Caco-2 (cell line): ENCODE measurements at regions not wholly inside any gene's neighbourhood (a gene's known extent, or its start where the extent isn't known, plus 50 kb on each side); places are given as distances from the start of the nearest gene placed in this dataset.

Source experiments
- BruUV-seq: library from RNA; stranded (reverse); fragments of 400-500 nt; replicated peaks from 2 replicates; lab custom pipeline; 2021; lab: Mats Ljungman, UMichigan
- CTCF ChIA-PET: fragments of 300-600 bp; sonication (Branson Sonifier 250); formaldehyde crosslinking; loops from one replicate; lab custom pipeline; 2022; ENCODE audit warnings: antibody characterized with exemption; lab: Charles Lee
- POLR2A ChIA-PET: fragments of 300-600 bp; sonication (Branson Sonifier 250); formaldehyde crosslinking; loops from one replicate; lab custom pipeline; 2022; ENCODE audit warnings: antibody characterized with exemption; lab: Charles Lee
- DNase-seq, 2 experiments: peaks; one replicate each; pipeline versions ENCODE4 v3.0.0 to v3.0.0-alpha.2; 2020 to 2022
- H3K27me3 ChIP-seq: replicated peaks from 2 replicates; pipeline ENCODE4 v1.6.0; 2011; ENCODE audit warnings: low read length; ENCODE audit not compliant: control insufficient read depth, insufficient read depth
- H3K36me3 ChIP-seq: 2 replicates; pipeline ENCODE4 v1.5.1; 2011; ENCODE audit warnings: low read length; ENCODE audit not compliant: control insufficient read depth, insufficient read depth
- H3K4me1 ChIP-seq: fragments of 250-450 bp; sonication (Bioruptor Pico); 2 replicates; pipeline ENCODE4 v1.5.1; 2020; ENCODE audit warnings: mild to moderate bottlenecking
- H3K4me3 ChIP-seq: 2 replicates; pipeline ENCODE4 v1.5.1; 2011; ENCODE audit warnings: low read depth, mild to moderate bottlenecking, control low read depth, low read length
- H3K9me3 ChIP-seq: fragments of 250-450 bp; sonication (Bioruptor Pico); 2 replicates; pipeline ENCODE4 v1.5.1; 2020; ENCODE audit warnings: mild to moderate bottlenecking, moderate library complexity
- H3K27ac Mint-ChIP-seq: one replicate; pipeline ENCODE4 v1.8.0; 2022; ENCODE audit warnings: mixed read lengths; ENCODE audit not compliant: unreplicated experiment
- H3K27me3 Mint-ChIP-seq: one replicate; pipeline ENCODE4 v1.8.0; 2022; ENCODE audit warnings: mixed read lengths; ENCODE audit not compliant: insufficient read depth, unreplicated experiment
- H3K36me3 Mint-ChIP-seq: one replicate; pipeline ENCODE4 v1.8.0; 2022; ENCODE audit warnings: mild to moderate bottlenecking, mixed read lengths; ENCODE audit not compliant: insufficient read depth, unreplicated experiment
- H3K4me1 Mint-ChIP-seq: one replicate; pipeline ENCODE4 v1.8.0; 2022; ENCODE audit warnings: low read depth, mixed read lengths; ENCODE audit not compliant: unreplicated experiment
- H3K4me3 Mint-ChIP-seq: one replicate; pipeline ENCODE4 v1.8.0; 2022; ENCODE audit warnings: mild to moderate bottlenecking, moderate library complexity, mixed read lengths; ENCODE audit not compliant: unreplicated experiment
- H3K9me3 Mint-ChIP-seq: one replicate; pipeline ENCODE4 v1.8.0; 2022; ENCODE audit warnings: mixed read lengths; ENCODE audit not compliant: unreplicated experiment
- CTCF ChIP-seq, 2 experiments: fragments of 200-600 bp in 1 of 2; IDR thresholded peaks; 1 replicate in 1 of 2; 2 replicates in 1 of 2; pipeline versions ENCODE4 v1.5.1 to v1.8.0; 2011 to 2022; ENCODE audit warnings: antibody characterized with exemption in 1 of 2, control low read depth in 1 of 2, inconsistent platforms in 1 of 2, low read depth in 1 of 2, low read length in 1 of 2, mild to moderate bottlenecking in 1 of 2, moderate library complexity in 1 of 2; ENCODE audit not compliant: insufficient read depth in 1 of 2, severe bottlenecking in 1 of 2, unreplicated experiment in 1 of 2
- intact Hi-C: fragments of 100-400 bp; cut with micrococcal nuclease; formaldehyde crosslinking; loops from one replicate; pipeline ENCODE4 v1.10.0; 2022; ENCODE audit not compliant: unreplicated experiment

GRCh38 chr1:93815366-93816110, 63.5 kb downstream of the DNTTIP2 start:
- POLR2A ChIA-PET, result no interaction called here
- Histone ChIP-seq H3K36me3 (no peaks in the 10 kb centered on the region), H3K4me3 (no peak overlapping the region), H3K27me3 (no peaks in the 10 kb centered on the region), H3K9me3 (no peaks in the 10 kb centered on the region), H3K4me1 (peaks cover 21% of the 10 kb centered on the region)
- intact Hi-C loops, result loop anchor here (2.0 kb wide), 2 partner anchors 81 to 135 kb away; partner anchors contain the start of gene BCAR3
- Mint-ChIP-seq H3K27me3 (no peaks in the 10 kb centered on the region), H3K9me3 (no peaks in the 10 kb centered on the region), H3K4me3 (no peak overlapping the region), H3K36me3 (peaks cover 13% of the 10 kb centered on the region), H3K4me1 (peaks cover 25% of the 10 kb centered on the region), H3K27ac (no peak overlapping the region)
- CTCF ChIA-PET, result interaction anchor here (3.2 kb wide), 1 partner anchor 28 kb away, joined by 22 read pairs; no protein-coding TSS in a partner anchor
- no peak for TF ChIP-seq CTCF (IDR thresholded peaks at IDR 0.05; ENCODE audit: insufficient read depth in 1 of 2, low read depth in 1 of 2, low read length in 1 of 2, severe bottlenecking in 1 of 2, unreplicated experiment in 1 of 2)
- no peak for DNase-seq
- no TSS peak for BruUV-seq

DNA sequence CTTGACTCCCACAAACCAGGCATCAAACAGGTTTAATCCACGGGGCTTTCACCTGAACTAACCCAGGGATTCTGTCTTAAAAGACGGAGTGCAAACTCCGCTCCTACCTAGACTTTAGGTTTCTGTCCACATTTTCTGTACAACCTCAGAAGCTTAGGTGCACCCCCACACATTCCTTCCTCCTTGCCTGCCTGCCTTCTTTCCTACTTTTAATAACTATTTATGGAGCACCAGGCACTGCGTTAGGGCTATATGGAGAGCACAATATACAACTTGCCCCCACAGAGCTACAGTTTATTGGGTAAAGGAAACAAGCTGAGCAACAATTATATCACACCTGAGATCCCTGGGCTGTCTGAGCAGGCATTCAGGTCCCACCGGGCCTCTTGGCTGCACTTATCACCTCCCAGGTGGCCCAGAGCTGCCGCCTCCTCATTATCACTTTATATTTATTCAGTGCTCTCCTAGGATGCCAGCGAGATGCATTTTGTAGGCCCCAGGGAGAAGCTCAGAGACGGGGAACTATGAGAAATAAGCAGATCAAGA, 64.1 kb downstream of the DNTTIP2 start:
- CTCF ChIA-PET, result interaction anchor here (1.3 to 4.3 kb wide), 4 partner anchors 29 to 511 kb away, joined by 3 to 89 read pairs (median 18); no protein-coding TSS in a partner anchor
- POLR2A ChIA-PET, result no interaction called here
- H3K36me3 ChIP-seq, result no peaks in the 10 kb centered on the region
- no peaks in the 10 kb centered on the region for H3K9me3 ChIP-seq
- DNase-seq, result no peak
- Mint-ChIP-seq H3K27ac (no peak overlapping the region), H3K27me3 (no peaks in the 10 kb centered on the region), H3K4me3 (no peak overlapping the region), H3K36me3 (peaks cover 13% of the 10 kb centered on the region), H3K9me3 (no peaks in the 10 kb centered on the region), H3K4me1 (peaks cover 25% of the 10 kb centered on the region)
- peaks cover 21% of the 10 kb centered on the region for H3K4me1 ChIP-seq
- no peak for TF ChIP-seq CTCF (IDR thresholded peaks at IDR 0.05; ENCODE audit: insufficient read depth in 1 of 2, low read depth in 1 of 2, low read length in 1 of 2, severe bottlenecking in 1 of 2, unreplicated experiment in 1 of 2)
- H3K27me3 ChIP-seq, result no peaks in the 10 kb centered on the region
- no peak overlapping the region for H3K4me3 ChIP-seq
- intact Hi-C loops, result loop anchor here (1.0 to 5.0 kb wide), 5 partner anchors 29 to 186 kb away; partner anchors contain the start of gene BCAR3
- no TSS peak for BruUV-seq

- peak; percentile 59 to 71 for DNase-seq
- Mint-ChIP-seq H3K4me1 (peaks cover 25% of the 10 kb centered on the region), H3K27ac (no peak overlapping the region), H3K27me3 (no peaks in the 10 kb centered on the region), H3K4me3 (no peak overlapping the region), H3K9me3 (no peaks in the 10 kb centered on the region), H3K36me3 (peaks cover 13% of the 10 kb centered on the region)
- peak; percentile 79 to 83 for TF ChIP-seq CTCF (IDR thresholded peaks at IDR 0.05; ENCODE audit: insufficient read depth in 1 of 2, low read depth in 1 of 2, low read length in 1 of 2, severe bottlenecking in 1 of 2, unreplicated experiment in 1 of 2)
- peaks cover 21% of the 10 kb centered on the region for H3K4me1 ChIP-seq
- intact Hi-C loops, result loop anchor here (1.0 to 5.0 kb wide), 5 partner anchors 30 to 185 kb away; partner anchors contain the start of gene BCAR3
- CTCF ChIA-PET, result interaction anchor here (0.5 to 4.3 kb wide), 14 partner anchors 14 to 510 kb away, joined by 3 to 89 read pairs (median 6); partner anchors contain the start of gene BCAR3
- POLR2A ChIA-PET, result no interaction called here
- no TSS peak for BruUV-seq
- no peak overlapping the region for H3K4me3 ChIP-seq
- H3K27me3 ChIP-seq, result no peaks in the 10 kb centered on the region
- no peaks in the 10 kb centered on the region for H3K9me3 ChIP-seq
- no peaks in the 10 kb centered on the region for H3K36me3 ChIP-seq
Observed at GRCh38 chr1:93814059-93814794, 64.8 kb downstream of the DNTTIP2 start.
